ENCODE measurements at regions not wholly inside any gene's neighbourhood (a gene's known extent, or its start where the extent isn't known, plus 50 kb on each side); places are given as distances from the start of the nearest gene placed in this dataset.
A peak's percentile ranks its signal among the peaks of the same experiment; 100 is the strongest.

DNA sequence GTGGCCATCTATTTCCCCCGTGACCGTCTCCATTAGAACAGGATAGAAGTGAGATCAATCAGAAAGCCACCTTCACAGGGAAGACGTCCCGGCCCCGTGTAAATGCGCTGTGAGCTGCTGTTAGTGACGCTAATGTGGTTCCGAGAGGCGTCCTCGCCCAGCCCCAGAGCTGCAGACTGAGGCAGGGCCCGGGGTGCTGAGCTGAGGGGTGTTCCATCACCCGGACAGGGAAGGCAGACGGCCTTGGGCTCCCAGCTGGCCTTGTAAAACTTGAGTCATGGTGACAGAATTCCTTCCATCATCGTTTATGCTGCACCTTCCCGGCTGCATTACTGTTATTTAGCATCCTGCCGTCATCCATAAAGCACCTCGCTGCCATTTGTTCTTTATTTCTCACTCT lies 195.3 kb upstream of the CTBP2 start:
- ChIA-PET CTCF (interaction anchor here (0.6 to 0.7 kb wide), 2 partner anchors 265 to 317 kb away, joined by 3 to 4 read pairs; no protein-coding TSS in a partner anchor), POLR2A (no interaction called here)
- DNase-seq (ENCODE audit: extremely low spot score), result no peak
- TF ChIP-seq LEF1 (IDR thresholded peaks at IDR 0.05; ENCODE audit: borderline replicate concordance), result no peak
- TF ChIP-seq L3MBTL2 (conservative IDR thresholded peaks at IDR 0.05), result no peak
- TF ChIP-seq FOXA1 (IDR thresholded peaks at IDR 0.05), result no peak
- TF ChIP-seq TARDBP (IDR thresholded peaks at IDR 0.05), result no peak
- no peak for TF ChIP-seq SUZ12 (IDR thresholded peaks at IDR 0.05)
- TF ChIP-seq ELF4 (IDR thresholded peaks at IDR 0.05), result no peak
- TF ChIP-seq NFRKB (IDR thresholded peaks at IDR 0.05), result no peak
- TF ChIP-seq ARNT (IDR thresholded peaks at IDR 0.05), result no peak
- no peak for TF ChIP-seq SP1 (IDR thresholded peaks at IDR 0.05)
- no peak for TF ChIP-seq FOXM1 (IDR thresholded peaks at IDR 0.05; ENCODE audit: borderline replicate concordance)
- TF ChIP-seq BHLHE40 (IDR thresholded peaks at IDR 0.05; ENCODE audit: borderline replicate concordance), result no peak
- TF ChIP-seq, protein P1, sequence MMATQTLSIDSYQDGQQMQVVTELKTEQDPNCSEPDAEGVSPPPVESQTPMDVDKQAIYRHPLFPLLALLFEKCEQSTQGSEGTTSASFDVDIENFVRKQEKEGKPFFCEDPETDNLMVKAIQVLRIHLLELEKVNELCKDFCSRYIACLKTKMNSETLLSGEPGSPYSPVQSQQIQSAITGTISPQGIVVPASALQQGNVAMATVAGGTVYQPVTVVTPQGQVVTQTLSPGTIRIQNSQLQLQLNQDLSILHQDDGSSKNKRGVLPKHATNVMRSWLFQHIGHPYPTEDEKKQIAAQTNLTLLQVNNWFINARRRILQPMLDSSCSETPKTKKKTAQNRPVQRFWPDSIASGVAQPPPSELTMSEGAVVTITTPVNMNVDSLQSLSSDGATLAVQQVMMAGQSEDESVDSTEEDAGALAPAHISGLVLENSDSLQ (IDR thresholded peaks at IDR 0.05), result no peak
- no peak for TF ChIP-seq HDGF (IDR thresholded peaks at IDR 0.05; ENCODE audit: borderline replicate concordance)
- no peak for TF ChIP-seq ZNF384 (IDR thresholded peaks at IDR 0.05)
- no peak for TF ChIP-seq FOXK2 (IDR thresholded peaks at IDR 0.05)
- no peak for TF ChIP-seq CTBP1 (IDR thresholded peaks at IDR 0.05; ENCODE audit: borderline replicate concordance)

DNA sequence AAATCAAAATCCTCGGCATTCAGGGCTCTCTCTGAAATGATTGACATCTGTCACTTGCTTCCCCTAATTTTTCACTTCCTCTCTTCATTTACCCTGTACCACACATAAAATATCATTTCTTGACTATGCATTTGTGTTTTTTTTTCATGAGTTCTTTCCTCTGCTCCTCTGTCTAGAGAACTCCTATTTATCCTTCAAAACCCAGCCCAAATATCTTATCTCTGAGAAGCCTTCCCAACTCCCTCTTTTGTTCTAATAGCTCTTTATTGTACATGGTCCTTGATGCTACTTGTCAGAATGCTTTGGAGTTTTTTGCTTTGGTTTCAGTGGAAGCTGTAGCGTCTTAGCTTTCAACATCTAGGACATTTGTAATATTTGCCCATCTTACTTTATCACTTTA lies 190.2 kb upstream of the CTBP2 start:
- ChIA-PET CTCF (no interaction called here), POLR2A (no interaction called here)
- no peak for DNase-seq (ENCODE audit: extremely low spot score)
- TF ChIP-seq L3MBTL2 (conservative IDR thresholded peaks at IDR 0.05) (no peak), LEF1 (IDR thresholded peaks at IDR 0.05; ENCODE audit: borderline replicate concordance) (no peak)
- TF ChIP-seq, protein P1 (IDR thresholded peaks at IDR 0.05), result peak; percentile 58

DNA sequence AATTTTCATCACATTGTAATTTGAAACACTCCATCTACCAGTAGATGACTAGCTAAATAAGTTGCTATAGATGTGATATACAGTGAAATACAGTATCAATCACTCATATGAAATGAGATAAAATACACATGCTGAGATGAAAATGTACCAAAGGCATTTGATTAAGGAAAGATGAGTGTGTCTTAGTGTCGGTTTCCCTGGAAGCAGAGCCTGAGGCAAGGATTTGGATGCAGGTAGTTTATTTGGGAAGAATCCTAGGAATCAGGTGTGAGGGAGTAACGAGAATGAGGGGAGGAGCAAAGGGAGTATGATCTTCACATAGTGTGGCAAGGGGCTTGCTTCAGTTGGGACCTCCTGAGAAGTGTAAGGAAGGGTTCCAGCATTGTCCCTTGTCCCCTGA lies 188.2 kb upstream of the CTBP2 start:
- CTCF ChIA-PET, result no interaction called here
- TF ChIP-seq CTBP1 (IDR thresholded peaks at IDR 0.05; ENCODE audit: borderline replicate concordance) (no peak), ARNT (IDR thresholded peaks at IDR 0.05) (no peak), SUZ12 (IDR thresholded peaks at IDR 0.05) (no peak), ELF4 (IDR thresholded peaks at IDR 0.05) (no peak), LEF1 (IDR thresholded peaks at IDR 0.05; ENCODE audit: borderline replicate concordance) (no peak), FOXM1 (IDR thresholded peaks at IDR 0.05; ENCODE audit: borderline replicate concordance) (no peak), L3MBTL2 (conservative IDR thresholded peaks at IDR 0.05) (no peak), FOXA1 (IDR thresholded peaks at IDR 0.05) (no peak), ZNF384 (IDR thresholded peaks at IDR 0.05) (no peak), TARDBP (IDR thresholded peaks at IDR 0.05) (no peak), BHLHE40 (IDR thresholded peaks at IDR 0.05; ENCODE audit: borderline replicate concordance) (no peak), SP1 (IDR thresholded peaks at IDR 0.05) (no peak), FOXK2 (IDR thresholded peaks at IDR 0.05) (no peak), NFRKB (IDR thresholded peaks at IDR 0.05) (no peak), HDGF (IDR thresholded peaks at IDR 0.05; ENCODE audit: borderline replicate concordance) (no peak)
- TF ChIP-seq, protein P1 (IDR thresholded peaks at IDR 0.05), result no peak

DNA sequence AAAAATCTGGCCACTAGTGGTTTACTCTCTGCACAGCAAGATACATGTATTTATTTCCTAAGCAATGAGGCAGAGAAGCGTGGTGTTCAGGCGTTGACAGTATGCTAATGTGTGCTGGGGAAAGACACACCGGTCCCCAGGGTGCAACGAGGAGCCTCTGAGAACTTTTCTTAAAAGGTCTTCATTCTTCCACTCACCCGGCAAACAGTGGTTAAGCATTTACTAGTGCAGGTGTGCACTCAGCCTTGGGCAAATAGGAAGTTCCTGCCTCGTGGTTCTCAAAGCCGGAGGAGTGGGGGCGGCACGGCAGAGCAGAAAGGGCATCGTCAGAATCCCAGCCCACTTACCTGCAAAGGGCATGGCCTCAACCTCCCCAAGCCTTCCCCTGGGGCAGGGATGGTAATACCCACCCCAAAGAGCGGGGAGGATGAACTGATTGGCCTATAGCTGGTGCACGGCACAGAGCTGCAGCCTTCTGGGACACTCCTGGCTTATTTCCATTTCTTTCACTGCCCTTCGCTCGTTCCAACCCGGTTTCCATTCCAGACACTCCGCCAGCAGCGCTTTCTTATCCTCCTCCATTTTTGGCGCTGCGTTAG lies 184.3 kb upstream of the CTBP2 start:
- CTCF ChIA-PET, result no interaction called here
- POLR2A ChIA-PET, result no interaction called here
- TF ChIP-seq FOXK2 (IDR thresholded peaks at IDR 0.05), result no peak
- TF ChIP-seq LEF1 (IDR thresholded peaks at IDR 0.05; ENCODE audit: borderline replicate concordance), result no peak
- no peak for TF ChIP-seq FOXA1 (IDR thresholded peaks at IDR 0.05)
- no peak for TF ChIP-seq ZNF384 (IDR thresholded peaks at IDR 0.05)
- no peak for TF ChIP-seq BHLHE40 (IDR thresholded peaks at IDR 0.05; ENCODE audit: borderline replicate concordance)
- TF ChIP-seq ELF4 (IDR thresholded peaks at IDR 0.05), result no peak
- TF ChIP-seq HDGF (IDR thresholded peaks at IDR 0.05; ENCODE audit: borderline replicate concordance), result no peak
- TF ChIP-seq CTBP1 (IDR thresholded peaks at IDR 0.05; ENCODE audit: borderline replicate concordance), result no peak
- no peak for TF ChIP-seq SP1 (IDR thresholded peaks at IDR 0.05)
- TF ChIP-seq FOXM1 (IDR thresholded peaks at IDR 0.05; ENCODE audit: borderline replicate concordance), result no peak
- TF ChIP-seq SUZ12 (IDR thresholded peaks at IDR 0.05), result no peak
- no peak for TF ChIP-seq ARNT (IDR thresholded peaks at IDR 0.05)
- no peak for TF ChIP-seq L3MBTL2 (conservative IDR thresholded peaks at IDR 0.05)
- DNase-seq (ENCODE audit: extremely low spot score), result no peak

More for the DNA sequence above, 188.2 kb upstream of the CTBP2 start:
- POLR2A ChIA-PET, result no interaction called here
- no peak for DNase-seq (ENCODE audit: extremely low spot score)

DNA sequence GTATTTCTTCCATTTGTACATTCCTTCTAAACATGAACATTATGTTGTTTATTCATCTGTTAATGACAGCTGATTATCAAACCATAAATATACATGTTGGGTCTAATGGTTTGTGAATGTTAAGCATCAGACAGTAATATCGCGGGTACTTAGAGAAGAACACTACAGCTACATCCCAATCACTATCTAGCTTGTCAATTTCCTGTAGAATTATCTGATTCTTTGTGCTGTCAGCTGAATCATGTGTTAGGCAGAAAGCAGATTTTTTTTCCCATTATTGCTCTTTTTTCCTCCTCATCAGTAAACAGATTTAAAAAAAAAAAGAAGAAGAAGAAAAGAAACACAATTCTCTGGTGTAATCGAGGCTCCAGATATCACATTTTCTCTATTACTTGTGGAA lies 183.6 kb upstream of the CTBP2 start:
- CTCF ChIA-PET, result interaction anchor here (0.6 kb wide), 2 partner anchors 51 to 351 kb away, joined by 3 to 4 read pairs; no protein-coding TSS in a partner anchor
- DNase-seq (ENCODE audit: extremely low spot score), result no peak
- POLR2A ChIA-PET, result no interaction called here
- TF ChIP-seq SP1 (IDR thresholded peaks at IDR 0.05) (no peak), ZNF384 (IDR thresholded peaks at IDR 0.05) (no peak), SUZ12 (IDR thresholded peaks at IDR 0.05) (no peak), BHLHE40 (IDR thresholded peaks at IDR 0.05; ENCODE audit: borderline replicate concordance) (no peak), FOXK2 (IDR thresholded peaks at IDR 0.05) (no peak), NFRKB (IDR thresholded peaks at IDR 0.05) (no peak), LEF1 (IDR thresholded peaks at IDR 0.05; ENCODE audit: borderline replicate concordance) (no peak), HDGF (IDR thresholded peaks at IDR 0.05; ENCODE audit: borderline replicate concordance) (no peak), FOXM1 (IDR thresholded peaks at IDR 0.05; ENCODE audit: borderline replicate concordance) (no peak), L3MBTL2 (conservative IDR thresholded peaks at IDR 0.05) (no peak), TARDBP (IDR thresholded peaks at IDR 0.05) (no peak), FOXA1 (IDR thresholded peaks at IDR 0.05) (no peak), ELF4 (IDR thresholded peaks at IDR 0.05) (no peak), CTBP1 (IDR thresholded peaks at IDR 0.05; ENCODE audit: borderline replicate concordance) (no peak), ARNT (IDR thresholded peaks at IDR 0.05) (no peak)
- TF ChIP-seq, protein P1 (IDR thresholded peaks at IDR 0.05), result no peak
